Tibial artery (tissue), 4 donors: ENCODE measurements at regions not wholly inside any gene's neighbourhood (a gene's known extent, or its start where the extent isn't known, plus 50 kb on each side); places are given as distances from the start of the nearest gene placed in this dataset.

Experiments used
- DNase-seq, 2 donors: peaks; one replicate each; pipeline ENCODE4 v3.0.0-alpha.2; 2019
- H3K27ac ChIP-seq, 2 donors: fragments of 200-600 bp; sonication (generic) in 1 of 2; 1 replicate in 1 of 2; 2 replicates in 1 of 2; pipeline ENCODE4 v1.5.1; 2018 to 2019; ENCODE audit warnings: mild to moderate bottlenecking in 1 of 2
- H3K27me3 ChIP-seq, 2 donors: fragments of 200-600 bp; sonication (generic) in 1 of 2; one replicate each; pipeline versions ENCODE4 v1.5.1 to v1.6.0; 2016 to 2019
- H3K36me3 ChIP-seq, 3 donors: fragments of 200-600 bp; sonication (generic) in 2 of 3; one replicate each; pipeline ENCODE4 v1.5.1; 2016 to 2019; ENCODE audit warnings: mild to moderate bottlenecking in 2 of 3
- H3K4me1 ChIP-seq, 4 donors: fragments of 200-600 bp; sonication (generic) in 2 of 4; 1 replicate in 3 of 4; 2 replicates in 1 of 4; pipeline ENCODE4 v1.5.1; 2016 to 2019
- H3K4me3 ChIP-seq, 2 donors: fragments of 200-600 bp; sonication (generic) in 1 of 2; 1 replicate in 1 of 2; 2 replicates in 1 of 2; pipeline ENCODE4 v1.5.1; 2018 to 2019; ENCODE audit warnings: mild to moderate bottlenecking in 2 of 2
- H3K9me3 ChIP-seq, 3 donors: fragments of 200-600 bp; sonication (generic) in 1 of 3; one replicate each; pipeline ENCODE4 v1.5.1; 2016 to 2019
- intact Hi-C: fragments of 100-400 bp; cut with DNase I; formaldehyde crosslinking; loops from one replicate; pipeline ENCODE4 v1.15.0; 2023; ENCODE audit warnings: low total_unique reads
- TF ChIP-seq, protein P1 (sequence below), 2 experiments: fragments of 200-600 bp in 1 of 2; fragments of 450-650 bp in 1 of 2; IDR thresholded peaks; one replicate each; pipeline ENCODE4 v1.5.1; 2017 to 2019; ENCODE audit warnings: antibody characterized with exemption in 2 of 2, mild to moderate bottlenecking in 1 of 2, moderate library complexity in 1 of 2

DNA sequence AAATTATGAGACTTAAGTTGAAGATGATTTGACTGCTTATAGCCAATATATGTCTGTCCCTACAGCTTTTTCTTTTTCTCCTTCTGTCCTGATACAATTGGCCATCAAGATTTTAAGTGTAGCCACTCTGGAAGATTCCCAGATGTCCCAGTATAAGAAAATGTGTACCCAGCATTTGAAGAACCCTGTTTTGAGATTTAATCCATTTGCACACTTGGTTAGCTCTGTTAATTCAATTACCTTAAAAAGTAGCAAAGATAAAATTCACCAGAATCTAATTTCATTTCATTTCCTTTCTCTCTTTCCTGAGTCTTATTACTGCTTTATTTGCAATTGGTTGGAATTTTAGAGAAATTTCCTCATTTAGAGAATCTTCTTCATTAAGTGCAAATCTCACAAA, 81.4 kb downstream of the DDIT4L start:
- Histone ChIP-seq H3K27ac (no peak overlapping the region), H3K4me1 (no peaks in the 10 kb centered on the region), H3K9me3 (no peaks in the 10 kb centered on the region), H3K36me3 (no peaks in the 10 kb centered on the region), H3K27me3 (no peaks in the 10 kb centered on the region), H3K4me3 (no peak overlapping the region)
- no peak for DNase-seq
- intact Hi-C loops: no loop called here
- TF ChIP-seq, protein P1, sequence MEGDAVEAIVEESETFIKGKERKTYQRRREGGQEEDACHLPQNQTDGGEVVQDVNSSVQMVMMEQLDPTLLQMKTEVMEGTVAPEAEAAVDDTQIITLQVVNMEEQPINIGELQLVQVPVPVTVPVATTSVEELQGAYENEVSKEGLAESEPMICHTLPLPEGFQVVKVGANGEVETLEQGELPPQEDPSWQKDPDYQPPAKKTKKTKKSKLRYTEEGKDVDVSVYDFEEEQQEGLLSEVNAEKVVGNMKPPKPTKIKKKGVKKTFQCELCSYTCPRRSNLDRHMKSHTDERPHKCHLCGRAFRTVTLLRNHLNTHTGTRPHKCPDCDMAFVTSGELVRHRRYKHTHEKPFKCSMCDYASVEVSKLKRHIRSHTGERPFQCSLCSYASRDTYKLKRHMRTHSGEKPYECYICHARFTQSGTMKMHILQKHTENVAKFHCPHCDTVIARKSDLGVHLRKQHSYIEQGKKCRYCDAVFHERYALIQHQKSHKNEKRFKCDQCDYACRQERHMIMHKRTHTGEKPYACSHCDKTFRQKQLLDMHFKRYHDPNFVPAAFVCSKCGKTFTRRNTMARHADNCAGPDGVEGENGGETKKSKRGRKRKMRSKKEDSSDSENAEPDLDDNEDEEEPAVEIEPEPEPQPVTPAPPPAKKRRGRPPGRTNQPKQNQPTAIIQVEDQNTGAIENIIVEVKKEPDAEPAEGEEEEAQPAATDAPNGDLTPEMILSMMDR (IDR thresholded peaks at IDR 0.05): no peak

DNA sequence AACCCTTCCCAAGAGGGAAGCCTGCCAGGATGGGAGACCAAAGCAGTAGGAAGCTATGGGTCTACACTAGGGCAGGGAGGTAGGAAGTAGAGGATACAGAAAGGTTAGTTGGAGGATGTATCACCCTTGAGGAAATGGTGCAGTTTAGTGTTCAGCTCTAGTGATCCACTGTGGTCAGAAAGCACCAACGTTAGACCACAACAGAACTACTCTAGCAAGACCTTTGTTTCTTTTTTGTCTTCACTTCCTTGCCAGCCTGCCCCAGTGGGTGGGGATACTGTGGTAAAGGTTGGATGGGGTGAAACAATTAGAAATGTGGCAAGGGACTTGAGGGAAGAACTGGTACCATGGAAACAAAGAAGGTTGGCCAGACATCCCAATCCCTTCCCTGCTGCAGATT, 83.3 kb downstream of the DDIT4L start:
- no peaks in the 10 kb centered on the region for H3K36me3 ChIP-seq
- no peaks in the 10 kb centered on the region for H3K9me3 ChIP-seq
- DNase-seq: no peak
- H3K4me1 ChIP-seq: no peaks in the 10 kb centered on the region
- TF ChIP-seq, protein P1 (IDR thresholded peaks at IDR 0.05): no peak
- no peak overlapping the region for H3K27ac ChIP-seq
- H3K4me3 ChIP-seq: no peak overlapping the region
- intact Hi-C loops: no loop called here
- H3K27me3 ChIP-seq: no peaks in the 10 kb centered on the region

DNA sequence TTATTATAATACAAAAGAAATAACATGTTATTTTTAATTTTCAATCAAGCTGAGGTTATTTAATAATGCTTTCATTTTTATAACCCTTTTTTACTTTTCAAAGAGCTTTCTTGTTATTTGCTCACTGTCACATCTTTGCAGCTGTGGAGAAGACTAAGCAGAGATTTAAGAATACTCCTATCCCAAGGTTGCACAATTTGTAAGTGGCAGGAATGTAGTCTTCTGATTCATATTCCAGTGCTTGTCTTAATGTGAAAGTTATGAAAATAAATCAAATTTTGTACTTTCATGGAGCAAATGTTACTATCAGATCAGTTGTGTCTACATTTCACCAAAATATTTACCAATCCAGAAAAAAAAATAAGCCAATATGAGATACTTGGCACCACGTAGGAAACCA, 86.6 kb downstream of the DDIT4L start:
- intact Hi-C loops: no loop called here
- H3K9me3 ChIP-seq: no peaks in the 10 kb centered on the region
- no peaks in the 10 kb centered on the region for H3K27me3 ChIP-seq
- no peak for DNase-seq
- no peaks in the 10 kb centered on the region for H3K36me3 ChIP-seq
- H3K27ac ChIP-seq: no peak overlapping the region
- H3K4me1 ChIP-seq: no peaks in the 10 kb centered on the region
- TF ChIP-seq, protein P1 (IDR thresholded peaks at IDR 0.05): no peak
- no peak overlapping the region for H3K4me3 ChIP-seq

DNA sequence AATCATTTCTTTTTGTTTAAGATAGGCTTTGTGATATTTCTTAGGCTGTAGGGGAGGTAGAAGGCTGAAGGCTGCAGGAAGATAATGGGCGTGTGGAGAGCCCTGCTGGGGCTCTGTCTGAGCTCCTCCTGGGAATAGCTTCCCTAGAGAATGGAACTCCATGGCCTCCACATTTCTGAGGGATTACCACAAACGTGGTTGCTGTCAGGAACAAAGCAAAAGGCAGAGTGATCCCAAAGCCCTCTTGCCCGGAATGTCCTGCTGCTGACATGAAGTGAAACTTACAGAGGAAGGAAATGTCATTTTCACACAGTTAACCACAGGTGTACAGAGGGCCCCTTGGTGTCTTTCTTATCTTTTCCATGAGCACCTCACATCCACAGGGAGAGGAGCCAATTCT, 89.3 kb downstream of the DDIT4L start:
- no peak overlapping the region for H3K4me3 ChIP-seq
- no peaks in the 10 kb centered on the region for H3K27me3 ChIP-seq
- DNase-seq: no peak
- no peaks in the 10 kb centered on the region for H3K9me3 ChIP-seq
- peaks cover 0 to 5% (median 0%) of the 10 kb centered on the region in 4 donors for H3K4me1 ChIP-seq
- H3K36me3 ChIP-seq: no peaks in the 10 kb centered on the region
- intact Hi-C loops: no loop called here
- TF ChIP-seq, protein P1 (IDR thresholded peaks at IDR 0.05): no peak
- H3K27ac ChIP-seq: no peak overlapping the region

DNA sequence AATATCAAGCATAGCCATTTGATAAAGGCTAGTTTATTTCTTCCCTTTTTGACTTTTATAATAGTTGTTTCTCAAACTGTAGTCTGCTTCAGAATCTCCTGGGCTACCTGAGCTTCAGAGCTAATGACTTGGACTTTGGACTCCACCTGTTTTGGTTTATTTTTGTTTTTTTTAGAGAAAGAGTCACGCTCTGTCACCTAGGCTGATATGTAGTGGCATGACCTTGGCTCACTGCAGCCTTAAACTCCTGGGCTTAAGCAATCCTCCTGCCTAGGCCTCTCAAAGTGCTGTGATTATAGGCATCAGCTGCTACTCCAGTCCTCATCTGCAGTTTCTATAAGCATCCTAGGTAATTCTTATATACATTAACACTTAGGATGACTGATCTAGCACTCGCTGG, 90.5 kb downstream of the DDIT4L start:
- TF ChIP-seq, protein P1 (IDR thresholded peaks at IDR 0.05): no peak
- no peak for DNase-seq
- Histone ChIP-seq H3K4me1 (peaks cover 0 to 16% (median 0%) of the 10 kb centered on the region in 4 donors), H3K27ac (no peak overlapping the region), H3K36me3 (no peaks in the 10 kb centered on the region), H3K9me3 (no peaks in the 10 kb centered on the region), H3K27me3 (no peaks in the 10 kb centered on the region), H3K4me3 (no peak overlapping the region)
- intact Hi-C loops: no loop called here

DNA sequence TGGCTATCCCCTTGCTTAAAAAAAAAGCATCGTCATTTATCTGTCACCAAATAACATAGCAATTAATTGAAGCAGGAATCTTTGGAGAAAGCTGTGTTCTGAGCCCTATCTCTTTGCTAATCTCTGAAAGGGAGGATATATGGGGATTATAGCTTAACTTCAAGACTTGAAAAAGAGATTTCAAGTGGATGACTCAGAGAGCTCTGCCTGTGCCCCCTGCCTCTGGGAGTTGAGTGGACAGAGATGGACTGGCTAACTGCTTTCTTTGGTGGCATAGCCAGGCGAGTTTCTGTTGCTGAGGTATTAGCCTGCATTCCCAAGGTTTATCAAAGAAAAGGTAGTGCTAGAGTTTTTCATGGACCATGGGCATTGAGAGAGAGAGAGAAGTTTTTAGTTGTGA, 91.6 kb downstream of the DDIT4L start:
- H3K4me3 ChIP-seq: no peak overlapping the region
- intact Hi-C loops: no loop called here
- TF ChIP-seq, protein P1 (IDR thresholded peaks at IDR 0.05): no peak
- no peak overlapping the region for H3K27ac ChIP-seq
- no peak for DNase-seq
- peaks cover 0 to 24% (median 1%) of the 10 kb centered on the region in 4 donors for H3K4me1 ChIP-seq
- no peaks in the 10 kb centered on the region for H3K9me3 ChIP-seq
- no peaks in the 10 kb centered on the region for H3K27me3 ChIP-seq
- no peaks in the 10 kb centered on the region for H3K36me3 ChIP-seq
